PC-3 (cell line): ENCODE measurements at regions not wholly inside any gene's neighbourhood (a gene's known extent, or its start where the extent isn't known, plus 50 kb on each side); places are given as distances from the start of the nearest gene placed in this dataset.

Source experiments
- ATAC-seq: fragments of 200-7000 bp; cut with Tn5 transposase; 2 replicates; pipeline ENCODE4 v1.9.1; 2020; ENCODE audit warnings: mild to moderate bottlenecking, moderate library complexity
- BruUV-seq: library from RNA; stranded (reverse); fragments of 400-500 nt; replicated peaks from 2 replicates; lab custom pipeline; 2021; lab: Mats Ljungman, UMichigan
- CTCF ChIA-PET: fragments of 300-600 bp; sonication (Branson Sonifier 250); formaldehyde crosslinking; loops from one replicate; lab custom pipeline; 2022; ENCODE audit warnings: antibody characterized with exemption; lab: Charles Lee
- POLR2A ChIA-PET: fragments of 300-600 bp; sonication (Branson Sonifier 250); formaldehyde crosslinking; loops from one replicate; lab custom pipeline; 2022; ENCODE audit warnings: antibody characterized with exemption; ENCODE audit not compliant: unreplicated experiment; lab: Charles Lee
- DNase-seq: peaks from one replicate; pipeline ENCODE4 v3.0.0-alpha.2; 2015
- H2AFZ ChIP-seq: fragments of 300-600 bp; sonication (generic); 2 replicates; pipeline ENCODE4 v1.6.0; 2016; ENCODE audit warnings: antibody characterized with exemption, low read length
- H3F3A ChIP-seq: fragments of 300-600 bp; sonication (generic); one replicate; pipeline ENCODE4 v1.6.0; 2017; ENCODE audit warnings: antibody characterized with exemption, low read length, control low read depth, mild to moderate bottlenecking; ENCODE audit not compliant: unreplicated experiment
- H3K27ac ChIP-seq: fragments of 300-600 bp; sonication (generic); 2 replicates; pipeline ENCODE4 v1.5.1; 2016; ENCODE audit warnings: mild to moderate bottlenecking, low read length
- H3K27me3 ChIP-seq: fragments of 300-600 bp; sonication (generic); 2 replicates; pipeline ENCODE4 v1.6.1; 2016; ENCODE audit warnings: low read length, mixed read lengths
- H3K36me3 ChIP-seq: fragments of 300-600 bp; sonication (generic); 2 replicates; pipeline ENCODE4 v1.6.1; 2016; ENCODE audit warnings: low read depth, mixed run types, low read length, mixed read lengths
- H3K4me1 ChIP-seq: fragments of 300-600 bp; sonication (generic); 2 replicates; pipeline ENCODE4 v1.5.1; 2016; ENCODE audit warnings: low read length; ENCODE audit not compliant: insufficient read depth
- H3K4me2 ChIP-seq: fragments of 300-600 bp; sonication (generic); 2 replicates; pipeline ENCODE4 v1.6.0; 2016; ENCODE audit warnings: low read length
- H3K4me3 ChIP-seq: fragments of 300-600 bp; sonication (generic); 2 replicates; pipeline ENCODE4 v1.5.1; 2016; ENCODE audit warnings: mild to moderate bottlenecking, low read length, mixed read lengths
- H3K79me2 ChIP-seq: fragments of 300-600 bp; sonication (generic); 2 replicates; pipeline ENCODE4 v1.6.1; 2017; ENCODE audit warnings: low read length, mixed read lengths
- H3K9ac ChIP-seq: fragments of 300-600 bp; sonication (generic); 2 replicates; pipeline ENCODE4 v1.6.0; 2016; ENCODE audit warnings: mild to moderate bottlenecking, low read length
- H3K9me2 ChIP-seq: fragments of 300-600 bp; sonication (generic); replicated peaks from 2 replicates; pipeline ENCODE4 v1.6.1; 2016; ENCODE audit warnings: mixed run types, low read length, mixed read lengths
- H3K9me3 ChIP-seq: fragments of 300-600 bp; sonication (generic); 2 replicates; pipeline ENCODE4 v1.6.1; 2016; ENCODE audit warnings: low read length, mixed read lengths
- H4K20me1 ChIP-seq: fragments of 300-600 bp; sonication (generic); 2 replicates; pipeline ENCODE4 v1.6.1; 2016; ENCODE audit warnings: low read length, mixed read lengths
- CTCF ChIP-seq: fragments of 300-600 bp; sonication (generic); conservative IDR thresholded peaks from 2 replicates; pipeline ENCODE4 v1.5.1; 2017; ENCODE audit warnings: antibody characterized with exemption, low read depth, mild to moderate bottlenecking, low read length
- EZH2 ChIP-seq: fragments of 300-600 bp; sonication (generic); IDR thresholded peaks from one replicate; pipeline ENCODE4 v1.6.1; 2017; ENCODE audit warnings: antibody characterized with exemption, mild to moderate bottlenecking, low read length; ENCODE audit not compliant: unreplicated experiment
- EZH2phosphoT487 ChIP-seq: fragments of 300-600 bp; sonication (generic); IDR thresholded peaks from 2 replicates; pipeline ENCODE4 v1.6.1; 2018; ENCODE audit warnings: mild to moderate bottlenecking, antibody characterized with exemption, low read length, borderline replicate concordance
- intact Hi-C: fragments of 100-400 bp; cut with micrococcal nuclease; formaldehyde crosslinking; loops from 2 replicates; pipeline ENCODE4 v1.9.0; 2023

- CTCF ChIA-PET = no interaction called here
- no peaks in the 10 kb centered on the region for H3K9me3 ChIP-seq
- H3K79me2 ChIP-seq = no peaks in the 10 kb centered on the region
- no peaks in the 10 kb centered on the region for H3K4me1 ChIP-seq
- no peak overlapping the region for H3K4me2 ChIP-seq
- no peaks in the 10 kb centered on the region for H3K36me3 ChIP-seq
- H3K9me2 ChIP-seq = no peaks in the 10 kb centered on the region
- ATAC-seq (no peak), DNase-seq (no peak)
- H3F3A ChIP-seq = no peaks in the 10 kb centered on the region
- no peaks in the 10 kb centered on the region for H4K20me1 ChIP-seq
- H3K4me3 ChIP-seq = no peak overlapping the region
- H3K27me3 ChIP-seq = no peaks in the 10 kb centered on the region
- no peak for TF ChIP-seq EZH2phosphoT487
- no peak for TF ChIP-seq EZH2
- no peak for TF ChIP-seq CTCF
- H2AFZ ChIP-seq = no peak overlapping the region
- no TSS peak for BruUV-seq
- intact Hi-C loops = no loop called here
- H3K27ac ChIP-seq = no peak overlapping the region
- H3K9ac ChIP-seq = no peak overlapping the region
- POLR2A ChIA-PET = no interaction called here
Observed at GRCh38 chr21:16353764-16354163, 624.0 kb downstream of the USP25 start.

- no peak overlapping the region for H2AFZ ChIP-seq
- CTCF ChIA-PET = interaction anchor here (0.6 kb wide), 1 partner anchor 562 kb away, joined by 3 read pairs; no protein-coding TSS in a partner anchor
- no peaks in the 10 kb centered on the region for H3F3A ChIP-seq
- ATAC-seq = no peak
- no peaks in the 10 kb centered on the region for H3K79me2 ChIP-seq
- H3K9me3 ChIP-seq = no peaks in the 10 kb centered on the region
- no peaks in the 10 kb centered on the region for H3K9me2 ChIP-seq
- no peak overlapping the region for H3K27ac ChIP-seq
- H3K4me1 ChIP-seq = no peaks in the 10 kb centered on the region
- H3K4me3 ChIP-seq = no peak overlapping the region
- H3K27me3 ChIP-seq = no peaks in the 10 kb centered on the region
- H3K36me3 ChIP-seq = no peaks in the 10 kb centered on the region
- H4K20me1 ChIP-seq = no peaks in the 10 kb centered on the region
- DNase-seq = no peak
- H3K9ac ChIP-seq = no peak overlapping the region
- POLR2A ChIA-PET = no interaction called here
- no peak for TF ChIP-seq EZH2phosphoT487
- TF ChIP-seq CTCF = no peak
- TF ChIP-seq EZH2 = no peak
- H3K4me2 ChIP-seq = no peak overlapping the region
- BruUV-seq = no TSS peak
- intact Hi-C loops = no loop called here
Observed at GRCh38 chr21:16357994-16358393, 628.2 kb downstream of the USP25 start.

GRCh38 chr21:16358784-16359183 lies 629.0 kb downstream of the USP25 start:
- H3K36me3 ChIP-seq = no peaks in the 10 kb centered on the region
- intact Hi-C loops = no loop called here
- BruUV-seq = no TSS peak
- no peaks in the 10 kb centered on the region for H3K27me3 ChIP-seq
- H3K4me1 ChIP-seq = no peaks in the 10 kb centered on the region
- no peak overlapping the region for H3K4me3 ChIP-seq
- H3K79me2 ChIP-seq = no peaks in the 10 kb centered on the region
- H4K20me1 ChIP-seq = no peaks in the 10 kb centered on the region
- no peak for DNase-seq
- POLR2A ChIA-PET = no interaction called here
- TF ChIP-seq EZH2 (no peak), CTCF (no peak), EZH2phosphoT487 (no peak)
- H2AFZ ChIP-seq = no peak overlapping the region
- H3K9me3 ChIP-seq = no peaks in the 10 kb centered on the region
- H3F3A ChIP-seq = no peaks in the 10 kb centered on the region
- no peak overlapping the region for H3K27ac ChIP-seq
- H3K9ac ChIP-seq = no peak overlapping the region
- no peak for ATAC-seq
- no peaks in the 10 kb centered on the region for H3K9me2 ChIP-seq
- no peak overlapping the region for H3K4me2 ChIP-seq
- CTCF ChIA-PET = no interaction called here
